Skeletal muscle tissue (tissue), 3 donors: ENCODE measurements at regions not wholly inside any gene's neighbourhood (a gene's known extent, or its start where the extent isn't known, plus 50 kb on each side); places are given as distances from the start of the nearest gene placed in this dataset.
"Not testable (repeated sequence)": the region's sequence is repeated elsewhere in the genome, so short reads cannot be mapped to it uniquely, and the experiment has no call there.

Experiments used
- H3K27ac ChIP-seq: one replicate; pipeline ENCODE4 v1.7.0; 2013; ENCODE audit warnings: mild to moderate bottlenecking, low read depth, low read length, inconsistent platforms
- H3K27me3 ChIP-seq, 3 donors: one replicate each; pipeline ENCODE4 v1.7.0; 2013; ENCODE audit warnings: low read length in 3 of 3; ENCODE audit not compliant: control insufficient read depth in 3 of 3, insufficient read depth in 3 of 3
- H3K36me3 ChIP-seq, 3 donors: one replicate each; pipeline ENCODE4 v1.7.0; 2013; ENCODE audit warnings: low read length in 3 of 3; ENCODE audit not compliant: control insufficient read depth in 3 of 3, insufficient read depth in 3 of 3
- H3K4me1 ChIP-seq, 3 donors: one replicate each; pipeline ENCODE4 v1.7.0; 2013; ENCODE audit warnings: low read length in 3 of 3, mild to moderate bottlenecking in 3 of 3; ENCODE audit not compliant: control insufficient read depth in 3 of 3, insufficient read depth in 3 of 3
- H3K4me3 ChIP-seq, 3 donors: one replicate each; pipeline ENCODE4 v1.7.0; 2013; ENCODE audit warnings: low read length in 3 of 3
- H3K9ac ChIP-seq, 3 donors: one replicate each; pipeline ENCODE4 v1.7.0; 2013; ENCODE audit warnings: low read length in 3 of 3, mild to moderate bottlenecking in 3 of 3, moderate library complexity in 2 of 3, low read depth in 1 of 3
- H3K9me3 ChIP-seq, 3 donors: one replicate each; pipeline ENCODE4 v1.7.0; 2013; ENCODE audit warnings: low read length in 3 of 3; ENCODE audit not compliant: control insufficient read depth in 3 of 3
- donor health status: Osteomylitis.

GRCh38 chr11:37450613-37451012, 852.6 kb upstream of the RAG2 start:
- Histone ChIP-seq H3K9ac (no peak overlapping the region), H3K27me3 (no peaks in the 10 kb centered on the region), H3K27ac (no peak overlapping the region), H3K36me3 (no peaks in the 10 kb centered on the region), H3K9me3 (no peaks in the 10 kb centered on the region), H3K4me1 (no peaks in the 10 kb centered on the region), H3K4me3 (no peak overlapping the region)

- H3K9me3 ChIP-seq, result no peaks in the 10 kb centered on the region
Measured at GRCh38 chr11:37449146-37449545, 851.1 kb upstream of the RAG2 start.

GRCh38 chr11:37442576-37442975, 844.5 kb upstream of the RAG2 start:
- Histone ChIP-seq H3K4me3 (no peak overlapping the region), H3K27me3 (no peaks in the 10 kb centered on the region), H3K36me3 (no peaks in the 10 kb centered on the region)

More at GRCh38 chr11:37449146-37449545, 851.1 kb upstream of the RAG2 start:
- H3K36me3 ChIP-seq, result no peaks in the 10 kb centered on the region
- H3K4me3 ChIP-seq, result no peak overlapping the region
- H3K9ac ChIP-seq, result no peak overlapping the region
- H3K27ac ChIP-seq, result no peak overlapping the region
- no peaks in the 10 kb centered on the region for H3K27me3 ChIP-seq
- no peaks in the 10 kb centered on the region for H3K4me1 ChIP-seq

GRCh38 chr11:37431633-37432230, 833.7 kb upstream of the RAG2 start:
- H3K4me3 ChIP-seq, H3K27ac ChIP-seq, H3K4me1 ChIP-seq, H3K36me3 ChIP-seq, H3K9me3 ChIP-seq, H3K27me3 ChIP-seq, H3K9ac ChIP-seq: not testable (repeated sequence)

More at GRCh38 chr11:37442576-37442975, 844.5 kb upstream of the RAG2 start:
- Histone ChIP-seq H3K4me1 (no peaks in the 10 kb centered on the region), H3K27ac (no peak overlapping the region), H3K9ac (no peak overlapping the region), H3K9me3 (peaks cover 0 to 2% (median 0%) of the 10 kb centered on the region in 3 donors)

- H3K27ac ChIP-seq, H3K36me3 ChIP-seq, H3K27me3 ChIP-seq, H3K9ac ChIP-seq, H3K9me3 ChIP-seq, H3K4me3 ChIP-seq, H3K4me1 ChIP-seq: not testable (repeated sequence)
Measured at GRCh38 chr11:37430966-37431632, 833.1 kb upstream of the RAG2 start.

- Histone ChIP-seq H3K4me3 (no peak overlapping the region), H3K36me3 (no peaks in the 10 kb centered on the region), H3K27me3 (no peaks in the 10 kb centered on the region), H3K9ac (no peak overlapping the region), H3K9me3 (no peaks in the 10 kb centered on the region), H3K4me1 (no peaks in the 10 kb centered on the region), H3K27ac (no peak overlapping the region)
Measured at GRCh38 chr11:37422511-37422910, 824.5 kb upstream of the RAG2 start.

- no peaks in the 10 kb centered on the region for H3K4me1 ChIP-seq
- H3K9me3 ChIP-seq, result no peaks in the 10 kb centered on the region
- H3K9ac ChIP-seq, result no peak overlapping the region
- no peak overlapping the region for H3K4me3 ChIP-seq
- H3K27ac ChIP-seq, result no peak overlapping the region
- H3K36me3 ChIP-seq, result no peaks in the 10 kb centered on the region
- no peaks in the 10 kb centered on the region for H3K27me3 ChIP-seq
Measured at GRCh38 chr11:37411289-37411688, 813.3 kb upstream of the RAG2 start.

- no peaks in the 10 kb centered on the region for H3K9me3 ChIP-seq
- no peaks in the 10 kb centered on the region for H3K36me3 ChIP-seq
- H3K4me1 ChIP-seq, result no peaks in the 10 kb centered on the region
Measured at GRCh38 chr11:37409124-37409523, 811.1 kb upstream of the RAG2 start.

GRCh38 chr11:37407461-37407860, 809.4 kb upstream of the RAG2 start:
- no peak overlapping the region for H3K9ac ChIP-seq
- H3K9me3 ChIP-seq, result no peaks in the 10 kb centered on the region
- no peaks in the 10 kb centered on the region for H3K4me1 ChIP-seq
- no peaks in the 10 kb centered on the region for H3K27me3 ChIP-seq
- no peak overlapping the region for H3K27ac ChIP-seq
- H3K36me3 ChIP-seq, result no peaks in the 10 kb centered on the region
- H3K4me3 ChIP-seq, result no peak overlapping the region

More at GRCh38 chr11:37409124-37409523, 811.1 kb upstream of the RAG2 start:
- H3K9ac ChIP-seq, result no peak overlapping the region
- no peaks in the 10 kb centered on the region for H3K27me3 ChIP-seq
- no peak overlapping the region for H3K27ac ChIP-seq
- H3K4me3 ChIP-seq, result no peak overlapping the region

- Histone ChIP-seq H3K9me3 (no peaks in the 10 kb centered on the region), H3K9ac (no peak overlapping the region), H3K27me3 (no peaks in the 10 kb centered on the region), H3K4me3 (no peak overlapping the region), H3K4me1 (no peaks in the 10 kb centered on the region), H3K27ac (no peak overlapping the region), H3K36me3 (no peaks in the 10 kb centered on the region)
Measured at GRCh38 chr11:37406651-37407050, 808.6 kb upstream of the RAG2 start.
